NCI-H2029 (cell line): ENCODE measurements at regions not wholly inside any gene's neighbourhood (a gene's known extent, or its start where the extent isn't known, plus 50 kb on each side); places are given as distances from the start of the nearest gene placed in this dataset.

Experiments
- DNase-seq: peaks from one replicate; lab custom pipeline; 2025; lab: John Stamatoyannopoulos, UW

- no peak for DNase-seq
Observed at GRCh38 chr2:204272089-204272488, 273.2 kb upstream of the PARD3B start.

DNA sequence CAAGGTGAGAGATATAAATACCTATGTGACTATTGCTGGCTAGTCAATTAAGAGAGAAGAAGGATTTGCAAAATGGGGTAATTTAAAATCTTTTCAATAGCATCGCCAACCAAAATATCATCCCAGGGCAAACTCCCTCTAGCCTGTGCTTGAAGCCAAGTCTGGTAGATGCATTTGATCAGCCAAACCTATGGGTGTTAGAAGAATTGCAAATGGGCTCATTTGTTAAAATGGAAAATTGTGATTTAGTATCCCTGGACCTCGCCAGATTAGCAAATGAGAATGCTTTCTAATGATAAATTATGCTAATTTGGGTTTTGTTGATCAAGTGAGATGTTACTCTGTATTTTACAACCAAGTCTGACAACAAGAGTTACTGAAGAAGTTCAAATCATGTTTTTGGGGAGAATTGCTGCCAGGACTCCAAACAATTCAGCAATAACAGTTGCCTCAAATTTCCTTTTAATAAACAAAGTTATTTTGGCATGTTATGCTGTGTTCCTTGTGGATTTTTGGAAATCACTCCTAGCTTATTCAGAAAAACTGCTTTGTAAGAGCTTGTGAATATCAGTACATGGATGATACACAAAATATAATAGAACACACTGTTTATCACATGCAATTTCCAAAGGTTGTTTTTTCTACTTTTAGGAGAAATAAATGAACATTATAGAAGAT is 272.5 kb upstream of the PARD3B start:
- no peak for DNase-seq

DNA sequence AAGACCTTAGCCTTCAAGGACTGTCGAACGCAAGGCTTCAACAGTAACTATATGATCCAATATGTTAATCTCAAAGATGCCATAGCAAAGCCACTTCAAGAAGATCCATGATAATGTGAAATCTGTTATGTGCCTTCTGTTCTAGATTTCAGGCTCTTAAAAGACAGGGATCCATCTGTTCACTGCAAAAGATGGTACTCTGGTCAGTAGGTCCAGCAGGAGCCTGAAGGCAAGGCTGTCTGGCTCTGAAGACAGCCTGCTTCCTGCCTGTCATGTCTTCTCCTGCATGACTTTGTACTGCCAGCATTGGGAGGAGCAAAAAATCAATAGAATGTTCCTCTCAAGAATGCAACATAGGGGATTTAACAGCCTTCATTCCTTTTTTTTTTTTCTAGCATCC is 270.8 kb upstream of the PARD3B start:
- no peak for DNase-seq

DNA sequence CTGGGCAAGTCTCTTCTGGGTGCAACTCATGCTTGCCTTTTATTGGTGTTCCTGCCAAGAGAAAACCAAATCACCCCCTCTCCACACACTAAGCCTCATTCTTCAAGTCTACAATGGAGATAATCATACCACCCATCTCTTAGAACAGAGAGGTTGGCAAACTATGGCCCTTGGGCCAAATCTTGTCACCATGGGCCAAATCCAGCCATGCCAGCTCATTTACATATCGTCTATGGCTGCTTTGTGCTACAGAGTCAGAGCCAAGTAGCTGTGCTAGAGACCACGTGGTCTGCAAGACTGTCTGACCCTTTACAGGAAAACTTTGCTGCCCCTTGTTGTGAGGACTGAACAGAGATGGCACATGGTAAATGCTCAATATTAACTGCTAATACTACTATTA is 270.3 kb upstream of the PARD3B start:
- no peak for DNase-seq

GRCh38 chr2:204277226-204277625 is 268.0 kb upstream of the PARD3B start:
- DNase-seq = no peak

GRCh38 chr2:204278454-204278853 is 266.8 kb upstream of the PARD3B start:
- DNase-seq = no peak

DNA sequence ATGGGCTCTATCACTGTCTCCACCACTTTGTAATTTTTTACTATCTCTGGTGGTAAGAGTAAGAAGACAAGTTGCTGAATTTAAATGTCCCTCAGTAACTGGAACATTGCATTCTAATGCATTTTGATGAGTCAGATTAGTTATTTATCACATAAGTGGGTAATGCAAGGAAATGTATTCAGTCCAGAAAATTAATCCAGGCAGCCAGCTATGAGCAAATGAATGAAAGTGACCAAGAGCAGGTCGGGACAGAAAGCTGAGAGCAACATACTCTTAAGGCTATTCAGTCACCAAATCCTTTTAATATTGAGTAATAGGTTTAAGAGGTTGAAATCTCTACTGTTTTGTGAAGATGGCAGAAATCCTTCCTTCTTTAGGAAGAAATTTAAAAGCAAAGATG is 265.5 kb upstream of the PARD3B start:
- no peak for DNase-seq

- DNase-seq = no peak
Observed at GRCh38 chr2:204280262-204280668, 265.0 kb upstream of the PARD3B start.

- no peak for DNase-seq
Observed at GRCh38 chr2:204282081-204282480, 263.2 kb upstream of the PARD3B start.

DNA sequence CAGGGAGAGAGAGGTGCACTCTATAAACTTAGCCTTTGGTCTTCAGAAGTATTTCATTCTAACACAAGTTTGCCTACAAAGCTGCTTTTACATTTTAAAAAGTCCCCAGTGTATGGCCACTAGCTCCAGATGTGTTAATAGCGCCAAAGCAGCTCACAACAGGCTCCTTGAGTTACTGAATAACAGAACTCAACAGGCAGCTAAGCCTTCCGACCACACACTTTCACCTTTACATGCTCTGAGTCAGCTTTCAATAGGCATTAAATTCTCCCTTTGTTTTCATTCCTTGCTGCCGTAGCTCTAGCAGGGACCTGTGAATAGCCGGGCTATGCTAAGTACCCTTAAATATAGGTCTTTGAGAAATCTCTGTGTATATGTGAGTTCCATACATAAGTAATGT is 262.8 kb upstream of the PARD3B start:
- DNase-seq = no peak

- DNase-seq = no peak
Observed at GRCh38 chr2:204289066-204289465, 256.2 kb upstream of the PARD3B start.

- DNase-seq = no peak
Observed at GRCh38 chr2:204292439-204292838, 252.8 kb upstream of the PARD3B start.

DNA sequence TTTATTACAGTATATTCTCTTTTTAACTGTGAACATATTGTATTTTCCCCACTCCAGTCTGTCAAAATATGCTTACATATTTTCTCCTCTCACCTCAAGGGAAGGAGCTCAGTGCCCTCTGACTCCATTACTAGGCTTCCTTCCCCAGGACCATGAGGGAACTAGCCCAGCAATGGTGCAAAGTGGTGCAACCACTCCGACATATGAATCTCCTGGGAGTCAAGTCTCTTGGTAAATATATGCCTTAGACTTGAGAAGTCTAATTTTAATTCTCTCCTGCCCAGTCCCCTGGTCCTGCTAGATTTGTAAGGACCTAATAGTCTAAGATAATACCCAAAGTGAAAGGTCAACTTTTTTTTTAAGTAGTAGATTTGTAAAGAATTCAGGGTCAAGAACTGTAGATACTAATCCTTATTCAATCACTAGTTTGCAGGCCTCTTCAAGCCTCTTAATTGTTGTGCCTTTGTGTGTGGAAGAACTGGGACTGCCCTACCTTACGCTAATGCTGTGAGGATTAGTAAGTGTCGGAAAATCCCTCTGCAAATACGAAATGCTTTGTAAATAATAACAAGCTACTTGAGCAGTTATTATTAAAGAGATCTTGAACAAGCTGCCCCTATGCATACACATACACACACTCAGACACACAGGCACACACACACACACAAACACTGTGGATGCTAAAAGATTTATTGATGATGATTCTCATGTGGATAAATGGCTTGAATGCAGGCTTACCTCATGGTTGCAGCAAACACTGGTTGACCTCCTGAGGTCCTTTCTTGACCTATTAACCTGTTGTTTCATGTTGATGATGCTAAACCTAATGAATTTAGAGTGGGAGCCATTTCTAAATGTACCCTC is 251.2 kb upstream of the PARD3B start:
- no peak for DNase-seq

DNA sequence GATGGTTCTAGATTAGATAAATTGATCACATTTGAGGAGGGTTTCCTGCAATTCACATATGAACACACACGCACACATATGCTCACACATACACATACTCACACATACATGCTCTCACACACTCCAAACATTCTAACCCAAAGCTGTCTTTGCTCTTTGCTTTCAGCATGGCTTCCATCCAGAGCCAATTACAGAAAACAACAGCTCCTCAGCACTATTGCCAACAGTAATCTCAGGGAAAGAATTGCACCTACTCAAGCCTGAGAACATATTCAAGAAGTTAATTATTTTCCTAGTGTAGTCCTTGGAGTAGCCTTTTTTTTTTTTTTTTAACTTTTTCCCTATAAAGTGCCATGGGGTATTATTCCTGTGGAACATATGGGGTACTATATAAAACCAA is 246.9 kb upstream of the PARD3B start:
- no peak for DNase-seq

DNA sequence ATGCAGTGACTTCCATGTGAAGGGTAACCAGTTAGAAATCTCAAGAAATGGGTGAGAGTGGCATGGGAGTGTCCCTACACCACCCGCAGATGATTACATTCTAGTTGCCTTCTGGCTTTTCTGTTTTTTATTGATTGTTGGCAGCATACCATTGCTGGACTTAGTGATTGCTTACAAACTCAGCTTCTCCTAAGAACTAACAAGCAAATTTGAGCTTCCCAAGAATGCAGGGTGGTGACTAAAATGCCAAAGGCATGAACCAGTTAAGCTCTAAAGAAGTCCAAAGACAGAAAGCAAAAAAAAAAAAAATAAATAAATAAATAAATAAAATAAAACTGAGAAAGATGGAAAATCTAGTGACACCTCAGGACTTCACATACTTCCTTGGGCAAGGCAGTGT is 245.5 kb upstream of the PARD3B start:
- no peak for DNase-seq

- DNase-seq = no peak
Observed at GRCh38 chr2:204306667-204307066, 238.6 kb upstream of the PARD3B start.

DNA sequence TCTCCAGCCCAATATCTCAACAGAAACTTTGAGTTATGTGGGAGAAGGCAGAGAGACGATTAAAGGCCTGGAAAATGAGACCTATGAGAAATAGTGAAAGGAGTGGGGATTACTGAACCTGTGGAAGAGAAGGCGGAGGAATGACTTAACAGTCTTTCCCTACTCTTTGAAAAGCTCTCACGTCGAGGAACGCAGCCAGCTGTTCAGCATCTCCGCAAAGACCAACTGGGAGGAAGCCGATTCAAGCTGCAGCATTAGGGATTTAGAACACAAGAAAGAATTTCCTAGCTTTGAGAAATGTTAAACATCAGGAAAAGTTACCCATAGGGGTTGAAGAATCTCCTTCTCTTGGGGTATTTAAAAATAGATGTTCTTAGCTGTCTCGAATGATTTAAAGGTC is 233.2 kb upstream of the PARD3B start:
- DNase-seq = no peak

GRCh38 chr2:204313256-204313655 is 232.0 kb upstream of the PARD3B start:
- no peak for DNase-seq

DNA sequence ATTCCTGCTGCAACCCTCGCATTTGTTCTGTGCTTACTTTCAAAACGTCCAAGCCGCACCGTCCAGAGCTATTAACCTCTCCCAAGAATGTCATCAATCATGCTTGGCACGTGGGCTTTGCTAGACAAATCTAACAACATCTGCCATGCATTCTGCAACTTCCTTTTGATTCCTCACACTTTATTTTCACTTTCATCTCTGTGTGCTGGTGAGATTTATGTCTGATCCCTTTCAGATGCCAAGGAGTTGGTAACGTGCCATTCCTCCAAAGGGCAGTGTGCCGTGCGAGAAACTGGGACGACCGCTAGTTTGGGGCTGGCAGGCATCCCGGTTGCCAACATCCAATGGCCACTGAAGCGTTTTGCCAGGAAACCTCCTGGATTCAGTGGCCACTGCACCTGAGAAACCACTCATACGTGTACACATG is 230.0 kb upstream of the PARD3B start:
- peak; percentile 26 for DNase-seq

DNA sequence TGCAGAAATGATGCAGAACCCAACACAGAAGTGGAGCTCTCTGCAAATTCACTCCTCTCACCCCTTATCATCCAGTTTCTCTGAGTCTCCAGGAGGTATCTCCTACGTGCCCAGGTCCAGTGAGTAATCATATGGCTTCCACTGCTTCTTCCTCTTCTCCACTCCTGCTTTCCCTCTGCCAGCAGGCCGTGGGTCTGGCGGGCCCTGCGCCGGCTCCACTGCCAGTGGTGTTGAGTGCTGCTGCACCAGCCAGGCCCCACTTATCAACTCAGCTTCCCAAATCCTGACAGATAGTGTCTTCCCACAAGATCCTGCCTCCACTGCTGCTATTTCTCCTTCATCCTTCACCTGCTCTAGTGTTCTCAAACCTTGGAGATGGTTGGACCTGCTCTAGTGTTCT is 227.6 kb upstream of the PARD3B start:
- no peak for DNase-seq

DNA sequence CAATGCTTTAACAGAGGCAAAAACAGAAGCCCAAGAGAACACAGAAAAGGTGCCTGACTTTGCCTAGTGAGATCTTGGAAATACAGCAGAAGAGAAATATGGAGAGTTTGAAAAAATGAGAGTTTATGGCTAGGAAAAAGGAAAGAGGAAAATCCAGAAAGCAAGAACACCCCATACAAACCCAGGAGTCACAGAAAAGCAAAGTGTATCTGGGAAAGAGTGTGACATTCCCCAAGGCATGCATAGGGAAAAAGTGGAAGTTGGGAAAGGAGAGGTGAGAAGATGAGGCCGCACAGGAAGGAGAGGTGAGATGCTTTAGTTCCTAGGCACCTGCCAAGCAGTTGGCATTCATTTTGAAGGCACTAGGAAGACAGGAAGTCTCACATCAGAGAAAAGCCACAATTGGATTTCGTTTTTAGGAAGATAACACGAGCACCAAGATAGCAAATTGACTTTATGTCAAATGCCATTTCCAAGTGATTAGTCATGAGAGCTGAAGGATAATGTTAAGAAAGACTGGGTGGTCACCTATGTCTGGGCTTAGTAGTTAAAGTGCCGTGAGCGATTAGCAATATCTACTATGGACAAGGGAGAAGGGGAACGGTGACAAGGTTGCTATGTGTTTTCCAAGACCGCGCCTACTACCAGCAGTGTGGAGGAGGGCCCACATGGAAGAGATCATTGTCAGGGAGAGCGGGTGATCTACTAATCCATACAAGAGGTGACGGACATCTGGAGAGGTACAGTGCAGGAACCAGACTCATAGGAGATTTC is 224.1 kb upstream of the PARD3B start:
- no peak for DNase-seq

GRCh38 chr2:204321910-204322751 is 223.1 kb upstream of the PARD3B start:
- DNase-seq = no peak
